GM19238 (cell line): ENCODE measurements at regions not wholly inside any gene's neighbourhood (a gene's known extent, or its start where the extent isn't known, plus 50 kb on each side); places are given as distances from the start of the nearest gene placed in this dataset.

Experiments
- DNase-seq: peaks from one replicate; pipeline ENCODE4 v3.0.0; 2011; ENCODE audit warnings: low spot score; ENCODE audit not compliant: insufficient read length

DNA sequence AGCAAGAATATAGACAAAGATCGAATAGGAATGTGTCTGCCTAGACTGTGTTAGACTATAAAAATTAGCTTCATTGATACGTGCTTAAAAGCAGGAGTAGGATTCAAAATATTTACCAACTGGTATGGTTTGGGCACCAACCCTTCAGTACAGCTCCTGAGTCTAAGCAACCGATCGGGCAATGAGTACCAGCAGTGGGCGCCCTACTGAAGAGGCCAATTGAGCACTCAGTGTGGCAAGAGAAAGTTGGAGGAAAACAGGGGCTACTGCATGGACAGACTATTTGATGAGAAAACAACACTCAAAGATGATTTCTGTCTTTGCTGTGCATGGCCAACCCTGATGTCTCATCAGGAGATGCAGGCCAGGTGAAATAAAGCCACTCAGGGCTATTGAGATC lies 176.0 kb upstream of the NWD2 start:
- DNase-seq: no peak

DNA sequence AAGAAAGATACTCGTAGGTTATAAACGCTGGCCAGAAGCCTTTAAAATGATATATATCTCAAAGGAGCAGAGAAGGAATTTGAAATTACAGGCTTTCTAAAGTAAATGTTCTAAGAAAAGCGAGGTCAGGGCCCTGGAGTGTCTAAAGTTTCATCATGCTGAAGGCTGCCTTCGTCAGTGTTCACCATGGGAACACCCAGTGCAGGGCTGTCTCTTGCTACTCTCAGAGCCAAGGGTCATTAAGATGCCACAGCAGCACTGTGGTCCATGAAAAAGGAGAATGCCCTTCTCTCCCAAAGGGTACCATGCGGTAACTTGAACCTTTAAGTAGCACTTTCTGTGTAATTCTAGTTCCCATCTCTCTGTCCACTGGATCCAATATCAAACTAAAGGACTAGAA lies 174.5 kb upstream of the NWD2 start:
- DNase-seq: no peak

DNA sequence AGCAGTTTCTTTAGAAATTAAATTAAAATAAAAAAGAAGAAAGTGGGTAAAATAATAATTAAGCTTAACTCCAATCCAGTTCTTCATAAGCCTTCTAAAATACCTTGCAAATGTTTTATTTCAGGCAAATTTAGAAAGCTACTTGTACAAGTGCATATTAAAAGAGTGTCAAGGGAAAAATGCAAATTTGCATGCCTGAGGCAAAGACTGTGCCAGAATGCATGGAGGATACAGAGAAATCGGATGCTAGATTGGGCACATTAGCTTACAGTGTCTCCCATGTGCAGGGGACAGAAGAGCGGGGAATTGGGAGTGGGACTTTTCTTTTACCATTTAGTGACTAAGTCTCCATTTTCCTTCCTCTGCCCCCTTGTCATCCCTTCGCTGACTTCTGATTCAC lies 173.0 kb upstream of the NWD2 start:
- no peak for DNase-seq

DNA sequence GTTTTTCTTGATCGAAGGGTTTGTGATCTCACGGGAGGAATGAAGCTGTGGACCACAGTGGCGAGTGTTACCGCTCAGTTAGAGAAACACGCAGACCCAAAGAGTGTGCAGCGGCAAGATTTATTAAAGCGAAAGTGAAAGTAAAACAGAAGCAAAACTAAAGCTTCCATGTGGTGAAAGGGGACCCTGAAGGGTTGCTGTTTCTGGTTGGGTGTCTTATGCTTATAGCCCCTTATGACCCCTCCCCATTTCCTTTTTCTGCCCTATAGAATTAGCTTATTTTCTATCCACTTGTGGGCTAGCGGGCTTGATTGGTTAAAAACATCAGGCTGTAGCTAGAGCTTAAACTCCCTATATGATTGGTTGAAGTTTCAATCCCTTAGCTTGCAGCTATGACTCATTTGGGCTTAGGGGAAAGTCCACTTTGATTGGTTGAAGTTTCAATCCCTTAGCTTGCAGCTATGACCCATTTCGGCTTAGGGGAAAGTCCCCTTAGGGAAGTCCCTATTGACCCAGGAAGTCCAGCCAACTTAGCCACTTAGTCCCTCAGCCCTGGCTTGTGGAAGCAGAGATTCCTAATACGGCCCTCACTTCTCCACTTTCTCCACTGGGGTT lies 171.2 kb upstream of the NWD2 start:
- DNase-seq: no peak

DNA sequence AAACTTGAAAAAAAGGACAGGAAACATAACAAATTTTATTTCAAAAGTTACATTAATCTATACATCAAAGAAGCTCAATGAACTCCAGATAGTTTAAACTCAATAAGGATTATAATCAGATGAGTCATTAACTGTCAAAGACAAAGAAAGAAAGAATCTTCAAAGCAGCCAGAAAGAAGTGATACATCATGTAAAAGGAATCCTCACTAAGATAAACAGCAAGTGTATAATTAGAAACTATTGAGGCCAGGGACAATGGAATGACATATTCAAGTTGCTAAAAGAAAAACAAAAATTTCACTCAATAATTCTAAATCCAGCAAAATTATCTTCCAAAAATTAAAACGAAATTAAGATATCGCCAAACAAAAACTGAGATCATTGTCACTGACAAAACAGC lies 161.6 kb upstream of the NWD2 start:
- no peak for DNase-seq

DNA sequence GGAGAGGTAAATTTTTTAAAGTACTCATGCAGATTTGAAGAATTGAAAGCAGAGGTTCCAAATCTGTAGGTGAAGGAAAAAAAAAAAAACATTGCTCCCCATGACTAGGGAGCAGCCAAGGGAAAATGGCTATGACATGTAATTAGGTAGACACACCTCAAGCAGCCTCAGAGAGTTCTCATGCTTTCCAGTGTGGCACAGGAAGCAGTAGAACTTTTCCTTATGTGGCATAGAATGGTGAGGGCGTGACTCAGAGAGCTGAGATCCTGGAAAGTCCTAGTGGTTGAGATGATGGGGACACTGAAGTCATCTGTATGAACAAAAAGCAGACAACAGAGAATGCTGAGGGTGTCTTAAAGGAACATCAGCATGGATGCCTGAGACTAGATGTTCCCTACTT lies 148.6 kb upstream of the NWD2 start:
- no peak for DNase-seq

DNA sequence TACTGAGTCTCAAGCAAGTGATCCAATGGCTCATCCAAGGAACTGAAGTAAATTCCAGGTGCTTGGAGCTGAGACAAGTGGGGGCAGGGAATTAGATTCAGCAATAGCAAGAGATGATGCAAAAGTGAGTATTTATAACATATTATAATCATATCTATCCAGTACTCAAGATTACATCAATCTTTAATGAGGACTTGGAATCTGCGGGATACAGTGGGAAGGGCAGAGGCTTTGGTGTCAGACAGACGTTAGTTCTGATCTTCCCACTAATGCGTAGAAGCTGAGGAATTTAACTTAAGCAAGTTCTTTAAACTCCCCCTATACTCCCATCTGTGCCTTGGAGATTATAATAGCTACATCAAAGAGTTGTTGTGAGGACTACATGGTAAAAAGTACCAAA lies 143.4 kb upstream of the NWD2 start:
- no peak for DNase-seq

DNA sequence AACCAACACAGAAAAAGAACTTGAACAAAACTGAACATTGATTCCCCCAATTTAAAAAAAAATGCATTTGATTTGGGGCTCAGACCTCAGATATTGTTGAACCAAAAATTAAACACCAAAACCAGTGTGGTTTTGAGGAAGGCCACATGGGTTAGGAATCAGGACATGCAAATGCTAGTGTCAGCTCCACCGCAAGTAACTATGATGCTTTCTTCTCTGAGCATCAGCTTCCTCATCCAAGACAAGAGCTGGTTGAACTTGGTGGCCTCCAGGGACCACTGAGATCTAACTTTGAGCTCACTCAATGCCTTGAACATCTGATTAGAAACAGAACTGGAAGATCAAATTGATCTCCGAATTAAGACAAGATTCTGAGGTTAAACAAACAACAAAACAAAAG lies 142.9 kb upstream of the NWD2 start:
- DNase-seq: no peak

DNA sequence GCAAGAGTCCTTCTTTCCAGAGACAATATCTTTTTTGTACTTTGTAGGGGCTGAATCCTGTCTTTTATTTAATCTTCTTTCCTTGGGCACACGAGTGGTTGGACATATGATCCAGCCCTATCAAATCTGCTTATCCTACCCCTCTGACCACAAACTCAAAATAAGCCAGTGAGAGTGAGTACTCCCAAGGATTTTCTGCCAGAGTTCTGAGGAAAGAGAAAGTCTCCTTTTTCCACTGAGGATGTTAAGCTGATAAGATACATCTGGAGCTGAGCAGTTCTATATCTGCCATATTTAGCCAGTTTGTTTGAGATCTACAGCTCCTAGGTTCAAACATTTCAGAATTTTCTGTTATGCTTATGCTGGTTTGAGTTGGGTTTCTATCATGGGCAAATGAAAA lies 134.8 kb upstream of the NWD2 start:
- no peak for DNase-seq

DNA sequence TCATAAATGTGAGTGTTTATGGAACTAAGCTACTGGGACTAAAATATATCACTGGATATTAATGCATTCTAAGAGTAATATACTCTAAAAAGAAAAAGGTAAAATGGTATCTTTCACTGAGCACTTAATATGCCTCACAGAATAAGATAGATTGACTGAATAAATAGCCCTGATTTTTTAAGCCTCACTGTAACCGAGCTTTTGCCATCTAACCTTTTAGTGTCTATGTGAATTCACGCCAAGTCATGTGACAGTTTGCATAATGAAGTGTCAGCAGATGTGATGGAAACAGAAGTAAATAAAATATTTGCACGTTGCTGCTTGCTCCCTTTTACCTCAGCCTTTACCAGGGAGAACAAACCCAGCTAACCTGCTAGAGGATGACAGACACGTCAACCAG lies 119.7 kb upstream of the NWD2 start:
- DNase-seq: no peak

DNA sequence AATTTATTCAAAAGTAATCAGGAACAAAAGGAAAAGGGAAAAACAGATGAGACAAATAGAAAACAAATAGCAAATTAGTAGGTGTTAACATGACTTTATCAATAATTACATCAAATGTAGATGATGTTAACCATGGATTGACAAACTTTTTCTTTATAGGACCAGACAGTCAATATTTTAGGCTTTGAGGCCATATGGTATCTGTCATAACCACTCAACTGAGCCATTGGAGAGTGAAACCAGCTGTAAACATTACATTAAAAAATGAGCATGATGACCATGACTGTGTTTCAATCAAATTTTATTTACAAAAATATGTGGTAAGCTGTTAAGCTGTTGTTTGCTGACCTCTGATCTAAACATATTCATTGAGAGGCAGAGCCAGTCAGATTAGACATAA lies 118.5 kb upstream of the NWD2 start:
- no peak for DNase-seq

DNA sequence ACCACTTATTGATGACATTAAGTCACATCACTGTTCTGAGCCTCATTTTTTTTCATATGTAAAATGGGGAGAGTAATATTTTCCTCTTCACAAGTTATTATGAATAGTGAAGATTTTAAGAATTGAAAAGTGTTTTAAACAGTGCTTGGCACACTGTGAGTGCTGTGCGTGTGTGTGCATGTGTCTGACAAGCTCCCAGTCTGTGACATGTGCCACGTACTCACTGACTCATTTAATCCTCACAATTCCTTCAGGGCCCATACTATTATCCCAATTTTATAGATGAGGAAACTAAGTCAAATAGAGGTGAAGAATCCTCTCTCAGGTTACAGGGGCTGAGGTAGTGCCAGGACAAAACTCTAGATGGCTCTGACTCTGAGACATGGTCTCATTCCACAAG lies 114.1 kb upstream of the NWD2 start:
- no peak for DNase-seq

DNA sequence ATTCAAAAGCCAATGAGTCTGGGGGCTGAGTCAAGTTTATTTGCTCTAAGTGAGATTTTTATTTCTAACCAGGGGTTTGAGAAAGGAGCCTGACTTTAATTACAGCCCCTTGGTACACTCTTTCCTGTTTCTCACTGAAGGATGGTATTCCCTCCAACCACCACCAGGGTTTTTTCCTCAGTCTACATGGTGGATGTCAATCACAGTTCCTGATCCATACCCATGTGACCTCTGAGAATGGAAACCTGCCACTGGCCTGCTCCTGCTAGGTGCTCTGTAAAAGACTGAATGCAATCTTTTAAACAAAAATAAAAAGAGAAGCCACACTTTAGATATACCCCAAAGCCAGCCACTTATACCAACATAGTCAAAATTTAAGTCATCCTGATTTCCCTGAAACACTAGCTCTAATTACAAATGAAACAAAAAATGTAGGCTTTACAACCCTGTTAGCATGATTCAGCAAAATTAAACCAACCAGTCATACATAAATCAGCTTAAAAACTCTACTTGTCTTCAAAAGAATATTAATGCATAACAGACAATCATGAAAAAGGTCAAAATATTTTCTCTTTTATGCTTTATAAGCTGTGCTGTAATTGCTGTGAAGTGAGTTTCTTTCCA lies 112.1 kb upstream of the NWD2 start:
- DNase-seq: no peak

DNA sequence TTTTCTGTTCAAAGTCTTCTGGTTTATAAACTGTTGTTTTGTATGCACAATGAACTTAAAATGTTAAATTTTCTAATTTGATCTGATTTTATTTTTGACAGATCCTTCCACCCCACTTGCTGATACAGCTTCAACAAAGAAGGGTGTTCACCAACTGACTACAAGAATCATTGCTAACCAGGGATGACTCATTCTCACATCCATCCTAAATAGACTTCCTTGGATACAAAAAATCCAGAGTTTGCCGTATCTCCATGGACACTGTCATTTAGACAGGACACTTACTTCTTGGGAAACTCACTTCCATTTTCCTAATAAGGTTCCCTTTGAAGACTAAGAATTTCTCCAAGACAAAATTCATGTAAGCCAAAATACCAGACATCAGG lies 111.6 kb upstream of the NWD2 start:
- no peak for DNase-seq

DNA sequence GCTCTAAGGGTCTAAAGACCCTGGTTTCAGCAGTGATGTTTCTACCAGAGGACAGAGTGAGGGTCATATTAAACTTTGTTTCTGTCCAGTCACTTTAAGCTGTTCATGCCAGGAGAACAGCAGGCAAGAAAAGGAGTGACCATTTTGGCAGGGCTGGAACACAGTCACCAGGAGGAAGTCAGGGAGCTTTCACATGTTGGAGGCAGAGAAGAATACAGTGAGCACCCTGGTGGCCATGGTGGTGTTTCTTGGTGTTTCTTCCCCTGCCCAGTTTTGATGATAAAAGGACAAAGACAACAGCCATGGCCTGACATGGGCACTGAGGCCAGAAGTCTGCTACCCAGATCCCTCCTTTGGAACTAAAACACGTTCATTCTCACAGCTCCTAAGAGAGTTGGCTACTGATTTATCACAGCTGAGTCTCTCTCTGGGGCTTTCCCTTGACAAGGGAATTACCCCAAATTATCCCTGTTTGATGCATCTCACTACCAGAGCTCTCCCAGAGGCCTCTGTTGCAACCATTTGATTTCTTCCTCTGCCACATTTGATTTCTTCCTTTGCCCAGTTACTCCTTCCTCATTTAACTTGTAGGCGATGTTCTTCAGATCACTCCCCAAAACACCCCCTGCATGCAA lies 106.4 kb upstream of the NWD2 start:
- DNase-seq: no peak

DNA sequence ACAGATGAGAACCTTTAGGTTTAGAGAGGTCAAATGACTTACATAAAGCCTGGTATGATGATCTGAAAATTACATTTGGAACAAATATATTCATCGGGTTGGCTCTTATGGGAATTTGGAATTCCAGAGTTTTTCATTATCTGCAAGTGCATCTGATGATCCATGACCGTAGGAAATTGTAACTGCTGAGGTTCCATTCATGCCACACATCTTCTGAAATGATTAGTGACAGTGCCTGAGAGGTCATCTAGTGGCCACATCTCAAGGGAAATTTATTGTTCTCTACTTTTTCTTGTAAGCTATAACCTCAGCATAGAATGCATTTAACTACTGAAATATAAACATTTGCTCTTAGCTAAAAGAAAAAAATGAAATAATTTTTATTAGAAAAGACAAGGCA lies 105.8 kb upstream of the NWD2 start:
- no peak for DNase-seq

DNA sequence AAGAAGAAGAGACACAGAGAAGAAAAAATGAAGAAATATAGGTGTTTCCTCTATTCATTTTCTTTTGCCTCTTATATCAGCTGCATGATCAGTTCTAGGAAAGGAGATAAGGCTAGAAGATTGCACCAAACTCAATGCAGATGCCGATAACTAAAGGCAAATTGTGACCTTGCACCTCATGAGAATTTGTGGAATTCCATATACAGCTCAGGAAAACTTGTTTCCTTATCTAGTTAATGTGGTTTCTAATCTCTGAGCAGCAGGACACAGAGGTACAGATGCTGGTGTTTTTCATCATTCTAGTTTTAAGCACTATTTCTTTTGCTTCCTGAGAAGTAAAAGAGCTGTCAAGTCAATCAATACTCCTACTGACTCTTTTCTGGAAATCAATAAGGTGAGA lies 104.6 kb upstream of the NWD2 start:
- DNase-seq: no peak

DNA sequence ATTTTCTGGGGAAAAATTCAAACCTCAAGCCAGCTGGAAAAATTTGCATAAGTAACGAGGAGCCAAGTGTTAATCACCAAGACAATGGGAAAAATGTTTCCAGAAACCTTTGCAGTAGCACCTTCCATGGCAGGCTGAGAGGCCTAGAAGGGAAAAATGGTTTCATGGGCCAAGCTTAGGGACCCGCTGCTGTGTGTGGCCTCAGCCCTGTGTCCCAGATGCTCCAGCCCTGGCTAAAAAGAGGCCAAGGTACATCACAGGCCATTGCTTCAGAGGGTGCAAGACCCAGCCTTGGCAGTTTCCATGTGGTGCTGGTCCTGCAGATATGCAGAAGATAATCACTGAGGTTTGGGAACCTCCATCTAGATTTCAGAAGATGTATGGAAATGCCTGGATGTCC lies 98.3 kb upstream of the NWD2 start:
- no peak for DNase-seq

DNA sequence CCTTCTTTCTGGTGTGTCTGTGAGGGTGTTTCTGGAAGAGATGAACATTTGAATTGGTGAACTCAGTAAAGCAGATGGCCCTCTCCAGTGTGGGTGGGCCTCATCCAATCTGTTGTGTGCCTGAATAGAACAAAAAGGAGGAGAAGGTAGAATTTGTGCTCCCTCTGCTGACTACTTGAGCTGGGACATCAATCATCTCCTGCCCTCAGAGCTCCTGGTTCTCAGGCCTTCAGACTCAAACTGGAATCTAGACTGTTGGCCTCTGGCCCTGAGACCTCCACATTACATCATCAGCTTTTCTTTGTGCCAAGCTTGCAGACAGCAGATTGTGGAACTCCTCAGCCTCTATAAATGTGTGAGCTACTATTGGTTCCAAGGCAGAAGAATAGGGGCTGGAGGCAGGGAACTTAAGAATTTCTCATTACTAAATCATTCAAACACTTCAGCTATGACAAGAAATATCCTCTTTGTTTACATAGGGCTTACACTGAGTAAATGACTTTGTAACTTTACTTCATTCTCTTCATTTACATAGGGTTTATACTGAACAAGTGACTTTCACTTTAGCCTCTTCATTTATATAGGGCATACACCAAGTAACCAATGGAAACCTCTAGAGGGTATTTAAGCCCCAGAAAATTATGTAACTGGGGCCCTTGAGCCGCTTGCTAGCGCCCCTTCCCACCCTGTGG lies 86.9 kb upstream of the NWD2 start:
- DNase-seq: no peak

DNA sequence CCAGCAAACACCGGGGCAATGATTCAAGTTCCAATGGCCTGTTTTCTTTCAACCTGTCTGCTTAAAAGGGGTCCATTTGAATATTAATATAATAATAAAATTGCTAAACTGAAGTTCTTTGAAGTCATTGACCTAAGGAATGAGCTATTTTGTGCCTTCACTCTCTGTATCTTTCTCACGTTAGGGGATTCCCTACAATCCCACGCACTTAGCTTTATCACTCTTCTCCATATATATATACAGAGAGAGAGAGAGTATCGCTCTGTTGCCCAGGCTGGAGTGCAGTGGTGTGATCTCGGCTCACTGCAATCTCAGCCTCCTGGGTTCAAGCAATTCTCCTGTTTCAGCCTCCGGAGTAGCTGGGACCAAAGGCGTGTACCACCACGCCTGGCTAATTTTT lies 83.9 kb upstream of the NWD2 start:
- no peak for DNase-seq

DNA sequence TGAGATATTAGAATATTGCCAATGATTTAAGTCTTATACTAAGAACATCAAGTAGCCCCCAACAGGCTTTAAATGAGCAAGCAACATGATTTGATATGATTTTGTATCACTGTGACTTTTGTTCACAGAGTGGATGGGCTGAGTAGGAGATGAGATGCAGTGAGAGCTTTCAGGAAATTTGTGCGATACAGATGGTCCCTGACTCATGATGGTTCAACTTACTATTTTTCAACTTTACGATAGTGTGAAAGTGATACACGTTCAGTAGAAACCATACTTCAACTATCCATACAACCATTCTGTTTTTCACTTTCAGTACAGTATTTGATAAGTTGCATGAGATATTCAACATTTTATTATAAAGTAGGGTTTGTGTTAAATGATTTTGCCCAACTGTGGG lies 78.7 kb upstream of the NWD2 start:
- DNase-seq: no peak

DNA sequence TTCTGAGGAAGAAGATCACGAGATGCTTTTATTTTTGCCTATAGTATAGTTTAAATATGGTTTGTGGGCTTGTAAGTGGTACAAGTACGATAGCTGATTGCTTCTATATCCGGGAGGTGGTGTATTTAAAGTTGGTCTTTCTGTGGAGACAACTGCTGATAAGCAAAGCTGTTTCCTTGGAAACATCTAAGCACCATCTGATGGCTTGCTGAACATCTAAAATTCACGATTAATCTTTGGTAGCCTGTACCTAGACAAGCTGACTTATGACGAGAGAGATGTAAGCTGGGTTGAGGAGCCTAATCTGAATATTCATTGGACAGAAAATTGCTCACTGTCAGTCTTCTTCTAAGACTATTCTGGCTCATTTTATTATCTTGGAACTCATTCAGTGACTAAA lies 74.6 kb upstream of the NWD2 start:
- no peak for DNase-seq

DNA sequence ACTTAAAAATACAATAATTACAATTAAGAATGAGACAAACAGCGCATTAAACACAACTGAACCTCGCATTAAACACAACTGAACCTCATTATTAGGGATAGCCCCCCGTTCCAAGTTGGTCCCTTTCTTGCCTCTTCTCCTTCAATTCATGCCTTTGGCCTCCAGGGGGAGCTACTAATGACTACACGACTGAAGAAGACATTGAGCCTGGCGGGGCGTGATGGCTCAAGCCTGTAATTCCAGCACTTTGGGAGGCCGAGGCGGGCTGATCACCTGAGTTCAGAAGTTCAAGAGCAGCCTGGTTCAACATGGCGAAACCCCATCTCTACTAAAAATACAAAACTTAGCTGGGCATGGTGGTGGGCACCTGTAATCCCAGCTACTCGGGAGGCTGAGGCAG lies 56.4 kb upstream of the NWD2 start:
- DNase-seq: no peak
